Vagina (tissue), 2 donors: ENCODE measurements at regions not wholly inside any gene's neighbourhood (a gene's known extent, or its start where the extent isn't known, plus 50 kb on each side); places are given as distances from the start of the nearest gene placed in this dataset.

Source experiments
- CTCF ChIP-seq, 3 experiments: fragments of 450-650 bp in 2 of 3; fragments of 200-600 bp in 1 of 3; sonication (generic) in 1 of 3; IDR thresholded peaks; one replicate each; pipeline ENCODE4 v1.5.1; 2017 to 2019; ENCODE audit warnings: antibody characterized with exemption in 3 of 3, mild to moderate bottlenecking in 2 of 3, moderate library complexity in 2 of 3
- POLR2A ChIP-seq, 2 donors: fragments of 450-650 bp; IDR thresholded peaks; one replicate each; pipeline ENCODE4 v1.6.1; 2017; ENCODE audit warnings: antibody characterized with exemption in 2 of 2, mild to moderate bottlenecking in 2 of 2, moderate library complexity in 2 of 2

GRCh38 chr3:156772588-156773206, 53.5 kb upstream of the LEKR1 start:
- TF ChIP-seq CTCF (IDR thresholded peaks at IDR 0.05) (no peak), POLR2A (IDR thresholded peaks at IDR 0.05) (no peak)
